GM19455 (cell line): ENCODE measurements at regions not wholly inside any gene's neighbourhood (a gene's known extent, or its start where the extent isn't known, plus 50 kb on each side); places are given as distances from the start of the nearest gene placed in this dataset.
"Not testable (repeated sequence)": the region's sequence is repeated elsewhere in the genome, so short reads cannot be mapped to it uniquely, and the experiment has no call there.

Source experiments
- ATAC-seq: cut with Tn5 transposase; IDR thresholded peaks from one replicate; pipeline ENCODE4 v1.9.1; 2021; ENCODE audit not compliant: unreplicated experiment

DNA sequence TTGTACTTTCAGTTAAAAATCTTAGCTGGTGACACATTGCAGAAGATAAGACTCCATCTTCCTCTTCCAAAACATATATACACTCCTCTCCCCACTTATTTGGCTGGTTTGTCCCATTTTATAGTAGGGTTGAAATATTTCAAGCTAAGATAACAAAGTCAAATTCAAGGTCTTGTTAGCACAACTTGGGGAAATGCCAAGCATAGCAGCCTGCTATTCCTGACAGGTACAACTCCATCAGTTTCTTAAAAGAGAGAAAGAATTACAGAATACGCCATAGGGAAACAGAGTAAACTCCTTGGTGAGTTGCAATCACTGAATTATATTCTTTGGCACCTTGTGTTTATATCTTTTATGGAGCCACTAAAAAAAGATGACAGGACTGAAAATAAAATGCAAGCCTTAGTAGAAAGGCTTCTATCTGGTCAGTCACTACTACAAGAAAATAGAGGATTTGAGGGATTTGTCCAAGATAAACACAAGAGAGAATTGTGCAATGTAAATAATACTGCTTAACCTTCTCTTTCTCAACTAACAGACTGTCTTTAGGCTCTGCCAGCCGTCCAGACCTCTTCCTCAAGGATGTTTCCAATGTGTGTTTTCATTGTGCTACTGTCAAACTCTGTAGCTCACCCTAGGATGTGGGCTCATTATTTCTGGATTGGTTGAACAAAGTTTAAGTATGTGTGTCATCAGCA, 170.3 kb downstream of the VEGFC start:
- ATAC-seq = no peak

- not testable (repeated sequence) for ATAC-seq
Observed at GRCh38 chr4:176624983-176625610, 167.6 kb downstream of the VEGFC start.

- ATAC-seq = no peak
Observed at GRCh38 chr4:176627916-176628315, 164.8 kb downstream of the VEGFC start.

DNA sequence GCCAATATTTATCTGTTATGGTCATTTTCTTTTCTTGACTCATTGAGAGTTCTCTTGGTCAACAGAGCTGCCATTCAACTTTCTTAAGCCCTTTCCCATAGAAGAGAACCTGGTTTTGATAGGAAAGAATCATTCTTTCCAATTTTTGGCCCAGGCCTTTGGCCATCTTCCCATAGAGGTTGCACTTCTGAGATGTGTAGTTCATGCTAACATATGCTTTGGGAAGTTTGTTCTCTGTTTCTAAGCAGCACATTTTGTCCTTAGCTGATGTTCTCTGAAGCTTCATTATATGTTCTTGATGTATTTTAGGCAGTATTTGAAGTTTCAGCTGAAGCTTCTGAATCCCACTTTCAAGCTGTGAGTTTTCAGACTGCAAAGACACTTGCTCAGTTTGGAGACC, 161.1 kb downstream of the VEGFC start:
- ATAC-seq = no peak
